Keratinocyte (primary cell): ENCODE measurements at regions not wholly inside any gene's neighbourhood (a gene's known extent, or its start where the extent isn't known, plus 50 kb on each side); places are given as distances from the start of the nearest gene placed in this dataset.

Experiments used
- DNase-seq: peaks from one replicate; pipeline ENCODE4 v3.0.0-alpha.2; 2011; ENCODE audit warnings: low read depth, missing footprints, low spot score
- FAIRE-seq: peaks from 2 replicates; lab custom pipeline; 2011; peaks lifted over from hg19 to GRCh38; lab: Jason Lieb, UNC
- H2AFZ ChIP-seq: 2 replicates; pipeline ENCODE4 v1.6.0; 2012; ENCODE audit warnings: low read length, control low read depth, inconsistent platforms; ENCODE audit not compliant: control insufficient read depth
- H3K27ac ChIP-seq: 2 replicates; pipeline ENCODE4 v1.5.1; 2011; ENCODE audit warnings: low read length; ENCODE audit not compliant: control insufficient read depth, insufficient read depth
- H3K27me3 ChIP-seq: 3 replicates; pipeline ENCODE4 v1.6.0; 2011; ENCODE audit warnings: low read length; ENCODE audit not compliant: control insufficient read depth, insufficient read depth; ENCODE audit errors: extremely low read depth
- H3K36me3 ChIP-seq, 2 experiments: 2 replicates in 1 of 2; 3 replicates in 1 of 2; pipeline ENCODE4 v1.5.1; 2011; ENCODE audit warnings: low read length in 2 of 2, mild to moderate bottlenecking in 1 of 2; ENCODE audit not compliant: control insufficient read depth in 2 of 2, insufficient read depth in 2 of 2; ENCODE audit errors: extremely low read depth in 1 of 2
- H3K4me1 ChIP-seq: 3 replicates; pipeline ENCODE4 v1.5.1; 2011; ENCODE audit warnings: low read length; ENCODE audit not compliant: control insufficient read depth, insufficient read depth; ENCODE audit errors: extremely low read depth
- H3K4me2 ChIP-seq: 3 replicates; pipeline ENCODE4 v1.6.0; 2011; ENCODE audit warnings: low read depth, low read length; ENCODE audit not compliant: control insufficient read depth, insufficient read depth; ENCODE audit errors: extremely low read depth
- H3K4me3 ChIP-seq, 3 experiments: fragments of 200-600 bp in 1 of 3; sonication (generic) in 1 of 3; 2 replicates in 2 of 3; 3 replicates in 1 of 3; pipeline ENCODE4 v1.5.1; 2011 to 2016; ENCODE audit warnings: low read length in 3 of 3, mild to moderate bottlenecking in 3 of 3, control low read depth in 2 of 3, inconsistent platforms in 1 of 3, low read depth in 1 of 3, mixed read lengths in 1 of 3, mixed run types in 1 of 3, moderate library complexity in 1 of 3; ENCODE audit not compliant: control insufficient read depth in 2 of 3, insufficient read depth in 2 of 3; ENCODE audit errors: extremely low read depth in 1 of 3
- H3K79me2 ChIP-seq: 2 replicates; pipeline ENCODE4 v1.6.0; 2012; ENCODE audit warnings: low read length; ENCODE audit not compliant: control insufficient read depth, insufficient read depth
- H3K9ac ChIP-seq: 3 replicates; pipeline ENCODE4 v1.6.0; 2011; ENCODE audit warnings: low read length; ENCODE audit not compliant: control insufficient read depth, insufficient read depth; ENCODE audit errors: extremely low read depth
- H3K9me1 ChIP-seq: 3 replicates; pipeline ENCODE4 v1.6.0; 2011; ENCODE audit warnings: low read length; ENCODE audit not compliant: control insufficient read depth, insufficient read depth; ENCODE audit errors: extremely low read depth
- H3K9me3 ChIP-seq: 2 replicates; pipeline ENCODE4 v1.5.1; 2012; ENCODE audit warnings: low read depth, low read length; ENCODE audit not compliant: control insufficient read depth
- H4K20me1 ChIP-seq: 3 replicates; pipeline ENCODE4 v1.6.0; 2011; ENCODE audit warnings: low read length; ENCODE audit not compliant: control insufficient read depth, insufficient read depth; ENCODE audit errors: extremely low read depth
- CTCF ChIP-seq, 3 experiments: IDR thresholded peaks in 1 of 3; conservative IDR thresholded peaks in 1 of 3; optimal IDR thresholded peaks in 1 of 3; 2 replicates in 2 of 3; 3 replicates in 1 of 3; pipeline versions ENCODE3 to v1.5.1; 2011; ENCODE audit warnings: low read length in 3 of 3, mild to moderate bottlenecking in 3 of 3, moderate library complexity in 2 of 3, control low read depth in 1 of 3, inconsistent platforms in 1 of 3; ENCODE audit not compliant: insufficient read depth in 2 of 3; ENCODE audit errors: extremely low read depth in 1 of 3
- EZH2 ChIP-seq: IDR thresholded peaks from one replicate; pipeline ENCODE4 v1.6.1; 2012; ENCODE audit warnings: inconsistent platforms, mild to moderate bottlenecking, low read length, moderate library complexity
- dilution Hi-C: fragments of 300-500 bp; cut with MboI; formaldehyde crosslinking; loops from one replicate; pipeline ENCODE4 v1.7.0; 2020; ENCODE audit warnings: low sequenced_read_pairs; ENCODE audit not compliant: extremely low pct_ligation_motif_present

DNA sequence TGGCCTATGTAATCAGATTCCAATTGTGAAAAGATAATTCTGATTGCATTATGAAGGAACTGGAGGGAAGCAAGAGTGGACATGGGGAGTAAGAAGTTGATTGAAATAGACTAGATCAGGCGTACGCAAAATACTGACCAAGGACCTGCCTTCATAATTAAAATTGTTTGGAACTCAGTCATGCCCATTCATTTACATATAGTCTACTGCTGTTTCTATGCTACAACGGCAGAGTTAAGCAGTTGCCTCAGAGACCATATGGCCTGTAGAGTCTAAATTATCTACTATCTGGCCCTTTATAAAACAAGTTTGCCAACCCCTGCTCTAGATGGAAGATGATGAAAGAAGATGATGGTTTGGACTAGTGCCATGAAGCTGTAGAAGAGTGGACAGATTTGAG lies 170.0 kb upstream of the ARID2 start:
- Histone ChIP-seq H3K9me3 (no peaks in the 10 kb centered on the region), H2AFZ (no peak overlapping the region), H3K27ac (no peak overlapping the region), H3K4me2 (no peak overlapping the region), H3K9me1 (no peaks in the 10 kb centered on the region), H3K4me3 (no peak overlapping the region), H3K27me3 (no peaks in the 10 kb centered on the region), H3K4me1 (no peaks in the 10 kb centered on the region), H4K20me1 (no peaks in the 10 kb centered on the region), H3K36me3 (no peaks in the 10 kb centered on the region), H3K9ac (no peak overlapping the region), H3K79me2 (no peaks in the 10 kb centered on the region)
- DNase-seq (no peak), FAIRE-seq (no peak)
- no peak for TF ChIP-seq EZH2
- no peak for TF ChIP-seq CTCF (optimal IDR thresholded peaks at IDR 0.05 in 1 of 3, IDR thresholded peaks at IDR 0.05 in 1 of 3, conservative IDR thresholded peaks at IDR 0.05 in 1 of 3; ENCODE audit: extremely low read depth in 1 of 3, insufficient read depth in 2 of 3, low read length in 3 of 3)
- dilution Hi-C loops = no loop called here

DNA sequence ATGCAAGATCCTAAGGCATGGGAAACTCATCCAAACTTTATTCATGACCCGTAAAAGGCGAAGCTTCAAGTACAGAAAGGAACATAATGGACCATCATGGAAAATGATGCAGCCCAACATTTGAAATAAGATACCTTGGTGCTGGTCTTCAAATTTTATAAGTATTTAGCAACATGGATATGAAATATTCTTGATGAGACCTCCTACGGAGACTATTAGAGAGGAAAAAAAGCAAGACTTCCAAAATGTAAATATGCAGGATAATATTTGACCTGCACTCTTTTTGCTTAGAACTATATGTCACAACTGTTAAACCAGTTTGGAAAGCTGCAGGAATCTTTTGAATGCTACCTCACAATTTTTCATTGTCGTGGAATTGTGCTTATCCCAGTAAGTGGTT lies 168.8 kb upstream of the ARID2 start:
- no peaks in the 10 kb centered on the region for H4K20me1 ChIP-seq

More for the DNA sequence above, 168.8 kb upstream of the ARID2 start:
- no peaks in the 10 kb centered on the region for H3K79me2 ChIP-seq
- FAIRE-seq (no peak), DNase-seq (no peak)
- H3K36me3 ChIP-seq = no peaks in the 10 kb centered on the region
- no peaks in the 10 kb centered on the region for H3K27me3 ChIP-seq
- H3K4me2 ChIP-seq = no peak overlapping the region
- H3K9ac ChIP-seq = no peak overlapping the region
- H3K9me1 ChIP-seq = no peaks in the 10 kb centered on the region
- dilution Hi-C loops = no loop called here
- no peak overlapping the region for H3K4me3 ChIP-seq
- no peak overlapping the region for H2AFZ ChIP-seq
- H3K9me3 ChIP-seq = no peaks in the 10 kb centered on the region
- H3K4me1 ChIP-seq = no peaks in the 10 kb centered on the region
- no peak overlapping the region for H3K27ac ChIP-seq
- TF ChIP-seq EZH2 (no peak), CTCF (optimal IDR thresholded peaks at IDR 0.05 in 1 of 3, IDR thresholded peaks at IDR 0.05 in 1 of 3, conservative IDR thresholded peaks at IDR 0.05 in 1 of 3; ENCODE audit: extremely low read depth in 1 of 3, insufficient read depth in 2 of 3, low read length in 3 of 3) (no peak)
